K562 (cell line): ENCODE measurements at regions not wholly inside any gene's neighbourhood (a gene's known extent, or its start where the extent isn't known, plus 50 kb on each side); places are given as distances from the start of the nearest gene placed in this dataset.

ENCODE experiments used
- ATAC-seq: fragments of 200-7000 bp; cut with Tn5 transposase; 3 replicates; pipeline ENCODE4 v1.9.1; 2020; ENCODE audit warnings: moderate library complexity
- BruUV-seq: library from RNA; stranded (reverse); fragments of 400-500 nt; replicated peaks from 2 replicates; lab custom pipeline; 2021; lab: Mats Ljungman, UMichigan
- CTCF ChIA-PET: fragments of 300-600 bp; formaldehyde crosslinking; extraction: SDS; loops from one replicate; lab custom pipeline; 2021; ENCODE audit warnings: low intra/inter-chr PET ratio; lab: Yijun Ruan, JAX
- POLR2A ChIA-PET: fragments of 300-600, 350-650 bp; sonication (Branson Sonifier 250); formaldehyde crosslinking; extraction: SDS; loops from one replicate; lab custom pipeline; 2021; ENCODE audit warnings: antibody characterized with exemption, inconsistent platforms; lab: Yijun Ruan, JAX
- DNase-seq, 4 experiments: peaks; one replicate each; pipeline versions ENCODE4 v3.0.0 to v3.0.0-alpha.2; 2011 to 2018; ENCODE audit warnings: low spot score in 3 of 4, mixed read lengths in 3 of 4; ENCODE audit errors: extremely low read depth in 1 of 4
- FAIRE-seq: peaks from 2 replicates; lab custom pipeline; 2011; peaks lifted over from hg19 to GRCh38; lab: Jason Lieb, UNC
- H2AFZ ChIP-seq: 2 replicates; pipeline ENCODE4 v1.6.0; 2011; ENCODE audit warnings: low read depth, low read length, control low read depth, inconsistent platforms
- H3K27ac ChIP-seq: fragments of 200-600 bp; 3 replicates; pipeline ENCODE4 v1.8.0; 2011; ENCODE audit warnings: low read depth, mild to moderate bottlenecking, control low read depth, inconsistent platforms, low read length, moderate library complexity, mixed read lengths; ENCODE audit errors: extremely low read depth
- H3K27me3 ChIP-seq, 2 experiments: fragments of 300-600 bp in 1 of 2; 2 replicates in 1 of 2; 3 replicates in 1 of 2; pipeline versions ENCODE4 v1.6.0 to v1.8.0; 2011; ENCODE audit warnings: inconsistent platforms in 2 of 2, low read length in 2 of 2, mild to moderate bottlenecking in 1 of 2, mixed read lengths in 1 of 2, moderate library complexity in 1 of 2; ENCODE audit not compliant: control insufficient read depth in 2 of 2, insufficient read depth in 2 of 2
- H3K36me3 ChIP-seq: fragments of 300-600 bp; 3 replicates; pipeline ENCODE4 v1.8.0; 2011; ENCODE audit warnings: mild to moderate bottlenecking, low read length, inconsistent platforms; ENCODE audit not compliant: control insufficient read depth, insufficient read depth
- H3K4me1 ChIP-seq, 2 experiments: fragments of 200-600 bp in 1 of 2; replicated peaks in 1 of 2; 2 replicates in 1 of 2; 3 replicates in 1 of 2; pipeline versions ENCODE4 v1.5.1 to v1.8.0; 2011; ENCODE audit warnings: inconsistent platforms in 2 of 2, low read length in 2 of 2, mild to moderate bottlenecking in 1 of 2, mixed read lengths in 1 of 2, moderate library complexity in 1 of 2; ENCODE audit not compliant: control insufficient read depth in 2 of 2, insufficient read depth in 2 of 2
- H3K4me2 ChIP-seq: 2 replicates; pipeline ENCODE4 v1.6.1; 2011; ENCODE audit warnings: low read length, control low read depth, inconsistent platforms, mixed read lengths; ENCODE audit not compliant: insufficient read depth
- H3K4me3 ChIP-seq: fragments of 200-600 bp; sonication (generic), shearing (Covaris generic); 2 replicates; pipeline ENCODE4 v1.5.1; 2016; ENCODE audit warnings: control low read depth, inconsistent platforms
- H3K79me2 ChIP-seq: fragments of 200-600 bp; 3 replicates; pipeline ENCODE4 v1.8.0; 2011; ENCODE audit warnings: low read length, inconsistent platforms; ENCODE audit not compliant: control insufficient read depth, insufficient read depth
- H3K9ac ChIP-seq, 2 experiments: 2 replicates each; pipeline versions ENCODE4 v1.6.0 to v1.6.1; 2011; ENCODE audit warnings: low read depth in 2 of 2, low read length in 2 of 2, control low read depth in 1 of 2, inconsistent platforms in 1 of 2, mild to moderate bottlenecking in 1 of 2, mixed read lengths in 1 of 2; ENCODE audit not compliant: insufficient read depth in 1 of 2
- H3K9me1 ChIP-seq: one replicate; pipeline ENCODE4 v1.6.0; 2011; ENCODE audit warnings: inconsistent platforms, mild to moderate bottlenecking, low read length, moderate library complexity; ENCODE audit not compliant: control insufficient read depth, insufficient read depth
- H3K9me3 ChIP-seq: replicated peaks from 2 replicates; pipeline ENCODE4 v1.5.1; 2011; ENCODE audit warnings: low read depth, low read length, inconsistent platforms; ENCODE audit not compliant: control insufficient read depth, insufficient read depth
- H4K20me1 ChIP-seq: replicated peaks from 2 replicates; pipeline ENCODE4 v1.6.1; 2011; ENCODE audit warnings: low read length, inconsistent platforms, mixed read lengths; ENCODE audit not compliant: control insufficient read depth, insufficient read depth
- HLTF ChIP-seq: fragments of 450-650 bp; IDR thresholded peaks from 2 replicates; pipeline ENCODE4 v1.6.1; 2016
- SRSF3 ChIP-seq: fragments of 200-400 bp; formaldehyde crosslinking; IDR thresholded peaks from 2 replicates; pipeline ENCODE4 v1.6.1; 2016; ENCODE audit warnings: mild to moderate bottlenecking, low read length, moderate library complexity; ENCODE audit not compliant: insufficient read depth
- ZKSCAN3 ChIP-seq: fragments of 250-450 bp; sonication (Bioruptor Pico); IDR thresholded peaks from 2 replicates; pipeline ENCODE4 v1.4.0; 2020
- WGBS: fragments of 100-300 bp; shearing (Covaris generic); methylation state at CpG from one replicate; pipeline ENCODE4 v1.1.6; 2016; ENCODE audit warnings: low coverage, mixed read lengths; ENCODE audit not compliant: insufficient coverage; ENCODE audit errors: missing lambda C conversion rate; 5-methylcytosine and 5-hydroxymethylcytosine counted together
- in situ Hi-C: fragments of 300-500 bp; cut with MboI; formaldehyde crosslinking; loops from 4 replicates; pipeline ENCODE4 v1.15.0; 2018; ENCODE audit warnings: inconsistent platforms, mixed read lengths
- intact Hi-C: fragments of 100-400 bp; cut with micrococcal nuclease; formaldehyde crosslinking; loops from 2 replicates; pipeline ENCODE4 v1.14.2; 2022
- TF ChIP-seq, protein P1 (sequence below): sonication (generic); formaldehyde crosslinking; IDR thresholded peaks from 2 replicates; pipeline ENCODE4 v1.8.0; 2022; ENCODE audit warnings: mild to moderate bottlenecking, low read depth, missing genetic modification reagents
- TF ChIP-seq, protein P2 (sequence below): fragments of 250-450 bp; sonication (Bioruptor Pico); IDR thresholded peaks from 2 replicates; pipeline ENCODE4 v1.8.0; 2022; ENCODE audit warnings: moderate library complexity, mild to moderate bottlenecking, inconsistent platforms
- TF ChIP-seq, protein P3 (sequence below), 3 experiments: IDR thresholded peaks in 2 of 3; conservative IDR thresholded peaks in 1 of 3; 2 replicates each; pipeline ENCODE4 v1.5.1; 2011 to 2012; ENCODE audit warnings: low read length in 3 of 3, mild to moderate bottlenecking in 3 of 3, control low read depth in 2 of 3, improper control_type of control experiment in 1 of 3, inconsistent platforms in 1 of 3, low read depth in 1 of 3, mixed read lengths in 1 of 3, moderate library complexity in 1 of 3; ENCODE audit not compliant: insufficient read depth in 2 of 3
- TF ChIP-seq, protein P4 (sequence below), 3 experiments: fragments of 200-800 bp in 1 of 3; fragments of 250-450 bp in 1 of 3; fragments of 450-650 bp in 1 of 3; sonication (Bioruptor Pico) in 1 of 3; sonication (Bioruptor generic) in 1 of 3; formaldehyde crosslinking in 1 of 3; IDR thresholded peaks; 2 replicates each; pipeline versions ENCODE4 v1.6.1 to v1.8.0; 2016 to 2022; ENCODE audit warnings: mild to moderate bottlenecking in 2 of 3, missing genetic modification characterization in 2 of 3, missing compliant biosample characterization in 1 of 3, moderate library complexity in 1 of 3

DNA sequence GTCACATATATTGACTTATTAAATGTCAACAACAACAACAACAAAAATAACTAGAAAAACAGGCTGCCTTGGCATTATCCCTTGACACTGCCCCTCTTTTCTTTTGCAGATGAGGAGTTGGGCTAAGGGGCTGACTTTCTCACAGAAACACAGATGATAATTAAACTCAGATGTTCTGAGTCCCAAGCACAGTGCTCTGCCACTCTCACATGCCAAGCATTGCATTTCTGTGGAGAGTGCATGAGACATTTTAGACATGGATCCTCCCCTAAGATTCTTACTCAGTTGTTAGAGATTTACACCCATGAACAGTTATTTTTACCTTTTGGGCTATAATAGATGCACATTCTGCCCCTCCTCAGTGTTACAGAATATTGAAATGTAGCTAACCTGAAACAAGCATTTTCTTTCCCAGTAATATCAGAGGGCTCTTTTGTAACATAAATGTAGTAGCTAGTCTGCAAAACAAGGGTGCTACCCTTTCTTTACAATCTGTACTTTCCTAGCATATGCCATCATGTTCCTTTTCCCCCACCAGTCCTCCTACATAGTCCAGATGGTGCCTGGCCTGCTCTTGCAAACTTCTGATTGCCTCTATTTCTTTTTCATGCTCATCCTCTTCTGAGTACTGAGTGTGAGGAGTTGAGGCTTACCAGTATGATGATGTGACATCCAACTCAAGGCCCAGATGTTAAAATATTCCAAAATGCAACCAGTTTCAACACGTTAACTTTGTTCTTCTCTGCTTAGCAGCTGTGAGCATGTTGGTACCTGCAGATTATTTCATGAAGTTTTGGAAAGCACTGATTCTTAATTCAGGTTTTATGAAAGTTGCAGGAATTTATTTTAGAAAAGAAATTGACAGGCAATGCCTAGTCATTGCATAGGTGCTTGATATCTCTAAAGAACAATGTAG, 125.0 kb upstream of the ATP2B1 start:
- DNase-seq: no peak
- in situ Hi-C loops: no loop called here
- H3K9me1 ChIP-seq: no peaks in the 10 kb centered on the region
- CTCF ChIA-PET: no interaction called here
- H3K9me3 ChIP-seq: no peaks in the 10 kb centered on the region
- no peak for ATAC-seq
- BruUV-seq: no TSS peak
- no peaks in the 10 kb centered on the region for H3K27me3 ChIP-seq
- no peaks in the 10 kb centered on the region for H3K36me3 ChIP-seq
- WGBS: 0% methylated on average over 1 of the region's 1 CpG
- no peaks in the 10 kb centered on the region for H3K4me1 ChIP-seq
- H3K9ac ChIP-seq: no peak overlapping the region
- POLR2A ChIA-PET: no interaction called here
- FAIRE-seq: no peak
- H2AFZ ChIP-seq: no peak overlapping the region
- H3K27ac ChIP-seq: no peak overlapping the region
- H3K79me2 ChIP-seq: no peaks in the 10 kb centered on the region
- H3K4me2 ChIP-seq: no peak overlapping the region
- H4K20me1 ChIP-seq: no peaks in the 10 kb centered on the region
- H3K4me3 ChIP-seq: no peak overlapping the region
- intact Hi-C loops: no loop called here
- TF ChIP-seq, protein P1, sequence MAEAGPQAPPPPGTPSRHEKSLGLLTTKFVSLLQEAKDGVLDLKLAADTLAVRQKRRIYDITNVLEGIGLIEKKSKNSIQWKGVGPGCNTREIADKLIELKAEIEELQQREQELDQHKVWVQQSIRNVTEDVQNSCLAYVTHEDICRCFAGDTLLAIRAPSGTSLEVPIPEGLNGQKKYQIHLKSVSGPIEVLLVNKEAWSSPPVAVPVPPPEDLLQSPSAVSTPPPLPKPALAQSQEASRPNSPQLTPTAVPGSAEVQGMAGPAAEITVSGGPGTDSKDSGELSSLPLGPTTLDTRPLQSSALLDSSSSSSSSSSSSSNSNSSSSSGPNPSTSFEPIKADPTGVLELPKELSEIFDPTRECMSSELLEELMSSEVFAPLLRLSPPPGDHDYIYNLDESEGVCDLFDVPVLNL: no peak
- TF ChIP-seq, protein P2, sequence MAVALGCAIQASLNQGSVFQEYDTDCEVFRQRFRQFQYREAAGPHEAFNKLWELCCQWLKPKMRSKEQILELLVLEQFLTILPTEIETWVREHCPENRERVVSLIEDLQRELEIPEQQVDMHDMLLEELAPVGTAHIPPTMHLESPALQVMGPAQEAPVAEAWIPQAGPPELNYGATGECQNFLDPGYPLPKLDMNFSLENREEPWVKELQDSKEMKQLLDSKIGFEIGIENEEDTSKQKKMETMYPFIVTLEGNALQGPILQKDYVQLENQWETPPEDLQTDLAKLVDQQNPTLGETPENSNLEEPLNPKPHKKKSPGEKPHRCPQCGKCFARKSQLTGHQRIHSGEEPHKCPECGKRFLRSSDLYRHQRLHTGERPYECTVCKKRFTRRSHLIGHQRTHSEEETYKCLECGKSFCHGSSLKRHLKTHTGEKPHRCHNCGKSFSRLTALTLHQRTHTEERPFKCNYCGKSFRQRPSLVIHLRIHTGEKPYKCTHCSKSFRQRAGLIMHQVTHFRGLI (CRISPR knock-in tag): no peak
- TF ChIP-seq ZKSCAN3 (CRISPR knock-in tag) (no peak), SRSF3 (no peak), HLTF (no peak)
- TF ChIP-seq, protein P3, sequence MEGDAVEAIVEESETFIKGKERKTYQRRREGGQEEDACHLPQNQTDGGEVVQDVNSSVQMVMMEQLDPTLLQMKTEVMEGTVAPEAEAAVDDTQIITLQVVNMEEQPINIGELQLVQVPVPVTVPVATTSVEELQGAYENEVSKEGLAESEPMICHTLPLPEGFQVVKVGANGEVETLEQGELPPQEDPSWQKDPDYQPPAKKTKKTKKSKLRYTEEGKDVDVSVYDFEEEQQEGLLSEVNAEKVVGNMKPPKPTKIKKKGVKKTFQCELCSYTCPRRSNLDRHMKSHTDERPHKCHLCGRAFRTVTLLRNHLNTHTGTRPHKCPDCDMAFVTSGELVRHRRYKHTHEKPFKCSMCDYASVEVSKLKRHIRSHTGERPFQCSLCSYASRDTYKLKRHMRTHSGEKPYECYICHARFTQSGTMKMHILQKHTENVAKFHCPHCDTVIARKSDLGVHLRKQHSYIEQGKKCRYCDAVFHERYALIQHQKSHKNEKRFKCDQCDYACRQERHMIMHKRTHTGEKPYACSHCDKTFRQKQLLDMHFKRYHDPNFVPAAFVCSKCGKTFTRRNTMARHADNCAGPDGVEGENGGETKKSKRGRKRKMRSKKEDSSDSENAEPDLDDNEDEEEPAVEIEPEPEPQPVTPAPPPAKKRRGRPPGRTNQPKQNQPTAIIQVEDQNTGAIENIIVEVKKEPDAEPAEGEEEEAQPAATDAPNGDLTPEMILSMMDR (IDR thresholded peaks at IDR 0.05 in 2 of 3, conservative IDR thresholded peaks at IDR 0.05 in 1 of 3; ENCODE audit: insufficient read depth in 2 of 3, low read depth in 1 of 3, low read length in 3 of 3): no peak
- TF ChIP-seq, protein P4, sequence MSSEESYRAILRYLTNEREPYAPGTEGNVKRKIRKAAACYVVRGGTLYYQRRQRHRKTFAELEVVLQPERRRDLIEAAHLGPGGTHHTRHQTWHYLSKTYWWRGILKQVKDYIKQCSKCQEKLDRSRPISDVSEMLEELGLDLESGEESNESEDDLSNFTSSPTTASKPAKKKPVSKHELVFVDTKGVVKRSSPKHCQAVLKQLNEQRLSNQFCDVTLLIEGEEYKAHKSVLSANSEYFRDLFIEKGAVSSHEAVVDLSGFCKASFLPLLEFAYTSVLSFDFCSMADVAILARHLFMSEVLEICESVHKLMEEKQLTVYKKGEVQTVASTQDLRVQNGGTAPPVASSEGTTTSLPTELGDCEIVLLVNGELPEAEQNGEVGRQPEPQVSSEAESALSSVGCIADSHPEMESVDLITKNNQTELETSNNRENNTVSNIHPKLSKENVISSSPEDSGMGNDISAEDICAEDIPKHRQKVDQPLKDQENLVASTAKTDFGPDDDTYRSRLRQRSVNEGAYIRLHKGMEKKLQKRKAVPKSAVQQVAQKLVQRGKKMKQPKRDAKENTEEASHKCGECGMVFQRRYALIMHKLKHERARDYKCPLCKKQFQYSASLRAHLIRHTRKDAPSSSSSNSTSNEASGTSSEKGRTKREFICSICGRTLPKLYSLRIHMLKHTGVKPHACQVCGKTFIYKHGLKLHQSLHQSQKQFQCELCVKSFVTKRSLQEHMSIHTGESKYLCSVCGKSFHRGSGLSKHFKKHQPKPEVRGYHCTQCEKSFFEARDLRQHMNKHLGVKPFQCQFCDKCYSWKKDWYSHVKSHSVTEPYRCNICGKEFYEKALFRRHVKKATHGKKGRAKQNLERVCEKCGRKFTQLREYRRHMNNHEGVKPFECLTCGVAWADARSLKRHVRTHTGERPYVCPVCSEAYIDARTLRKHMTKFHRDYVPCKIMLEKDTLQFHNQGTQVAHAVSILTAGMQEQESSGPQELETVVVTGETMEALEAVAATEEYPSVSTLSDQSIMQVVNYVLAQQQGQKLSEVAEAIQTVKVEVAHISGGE (CRISPR knock-in tag; IDR thresholded peaks at IDR 0.05): no peak
